ENCODE measurements at regions not wholly inside any gene's neighbourhood (a gene's known extent, or its start where the extent isn't known, plus 50 kb on each side); places are given as distances from the start of the nearest gene placed in this dataset.
"Not testable (repeated sequence)": the region's sequence is repeated elsewhere in the genome, so short reads cannot be mapped to it uniquely, and the experiment has no call there.

- no peak for DNase-seq
These were observed 129.9 kb downstream of the ZNF281 start for GRCh38 chr1:200279810-200280411.

GRCh38 chr1:200275816-200276453, 133.9 kb downstream of the ZNF281 start:
- DNase-seq: no peak

- DNase-seq: no peak
These were observed 134.4 kb downstream of the ZNF281 start for GRCh38 chr1:200275415-200275814.

GRCh38 chr1:200274116-200274515, 135.7 kb downstream of the ZNF281 start:
- no peak for DNase-seq

- DNase-seq: no peak
These were observed 137.3 kb downstream of the ZNF281 start for GRCh38 chr1:200272481-200273068.

GRCh38 chr1:200269256-200269655, 140.6 kb downstream of the ZNF281 start:
- DNase-seq: no peak

GRCh38 chr1:200267937-200268336, 141.9 kb downstream of the ZNF281 start:
- no peak for DNase-seq

GRCh38 chr1:200267458-200267857, 142.4 kb downstream of the ZNF281 start:
- no peak for DNase-seq

GRCh38 chr1:200266871-200267270, 143.0 kb downstream of the ZNF281 start:
- DNase-seq: no peak

- no peak for DNase-seq
These were observed 144.0 kb downstream of the ZNF281 start for GRCh38 chr1:200265881-200266280.

GRCh38 chr1:200265104-200265503, 144.7 kb downstream of the ZNF281 start:
- no peak for DNase-seq

- DNase-seq: no peak
These were observed 146.6 kb downstream of the ZNF281 start for GRCh38 chr1:200263203-200263602.

GRCh38 chr1:200262326-200262965, 147.4 kb downstream of the ZNF281 start:
- DNase-seq: no peak

- no peak for DNase-seq
These were observed 149.1 kb downstream of the ZNF281 start for GRCh38 chr1:200260597-200261335.

- DNase-seq: no peak
These were observed 151.1 kb downstream of the ZNF281 start for GRCh38 chr1:200258447-200259375.

GRCh38 chr1:200257235-200257634, 152.6 kb downstream of the ZNF281 start:
- no peak for DNase-seq

GRCh38 chr1:200254602-200255001, 155.2 kb downstream of the ZNF281 start:
- DNase-seq: not testable (repeated sequence)

- DNase-seq: no peak
These were observed 155.9 kb downstream of the ZNF281 start for GRCh38 chr1:200253774-200254495.

- DNase-seq: no peak
These were observed 157.3 kb downstream of the ZNF281 start for GRCh38 chr1:200252531-200252930.

GRCh38 chr1:200250469-200250868, 159.4 kb downstream of the ZNF281 start:
- DNase-seq: no peak

GRCh38 chr1:200248541-200248940, 161.3 kb downstream of the ZNF281 start:
- DNase-seq: no peak
